ENCODE measurements at regions not wholly inside any gene's neighbourhood (a gene's known extent, or its start where the extent isn't known, plus 50 kb on each side); places are given as distances from the start of the nearest gene placed in this dataset.
A peak's percentile ranks its signal among the peaks of the same experiment; 100 is the strongest.

GRCh38 chr2:12811916-12812315 lies 95.2 kb downstream of the TRIB2 start:
- Histone ChIP-seq H3K36me3 (ENCODE audit: control insufficient read depth in 5 of 5, insufficient read depth in 5 of 5, low read length in 5 of 5) (no peaks in the 10 kb centered on the region), H3K9ac (ENCODE audit: low read length in 5 of 5) (no peak overlapping the region), H3K9me3 (ENCODE audit: control insufficient read depth in 5 of 5, low read length in 5 of 5) (no peaks in the 10 kb centered on the region), H3K27me3 (ENCODE audit: control insufficient read depth in 5 of 5, insufficient read depth in 4 of 5, low read length in 5 of 5) (no peaks in the 10 kb centered on the region), H3K27ac (ENCODE audit: low read depth, low read length) (no peak overlapping the region), H3K4me1 (ENCODE audit: control insufficient read depth in 5 of 5, insufficient read depth in 5 of 5, low read length in 5 of 5) (peaks cover 3 to 31% (median 12%) of the 10 kb centered on the region in 5 donors), H3K4me3 (ENCODE audit: low read depth in 1 of 5, low read length in 5 of 5) (no peak overlapping the region)

- Histone ChIP-seq H3K27ac (ENCODE audit: low read depth, low read length) (no peak overlapping the region), H3K36me3 (ENCODE audit: control insufficient read depth in 5 of 5, insufficient read depth in 5 of 5, low read length in 5 of 5) (no peaks in the 10 kb centered on the region), H3K9me3 (ENCODE audit: control insufficient read depth in 5 of 5, low read length in 5 of 5) (no peaks in the 10 kb centered on the region), H3K4me1 (ENCODE audit: control insufficient read depth in 5 of 5, insufficient read depth in 5 of 5, low read length in 5 of 5) (peaks cover 3 to 21% (median 7%) of the 10 kb centered on the region in 5 donors), H3K9ac (ENCODE audit: low read length in 5 of 5) (no peak overlapping the region), H3K4me3 (ENCODE audit: low read depth in 1 of 5, low read length in 5 of 5) (no peak overlapping the region), H3K27me3 (ENCODE audit: control insufficient read depth in 5 of 5, insufficient read depth in 4 of 5, low read length in 5 of 5) (no peaks in the 10 kb centered on the region)
Observed at GRCh38 chr2:12813166-12813565, 96.4 kb downstream of the TRIB2 start.

GRCh38 chr2:12816379-12817306 lies 99.9 kb downstream of the TRIB2 start:
- no peak overlapping the region for H3K9ac ChIP-seq (ENCODE audit: low read length in 5 of 5)
- no peak overlapping the region for H3K4me3 ChIP-seq (ENCODE audit: low read depth in 1 of 5, low read length in 5 of 5)
- H3K27ac ChIP-seq (ENCODE audit: low read depth, low read length), result no peak overlapping the region
- H3K36me3 ChIP-seq (ENCODE audit: control insufficient read depth in 5 of 5, insufficient read depth in 5 of 5, low read length in 5 of 5), result no peaks in the 10 kb centered on the region
- H3K9me3 ChIP-seq (ENCODE audit: control insufficient read depth in 5 of 5, low read length in 5 of 5), result no peaks in the 10 kb centered on the region
- no peaks in the 10 kb centered on the region for H3K27me3 ChIP-seq (ENCODE audit: control insufficient read depth in 5 of 5, insufficient read depth in 4 of 5, low read length in 5 of 5)
- peaks cover 9 to 20% (median 13%) of the 10 kb centered on the region in 5 donors for H3K4me1 ChIP-seq (ENCODE audit: control insufficient read depth in 5 of 5, insufficient read depth in 5 of 5, low read length in 5 of 5)

- H3K4me3 ChIP-seq (ENCODE audit: low read depth in 1 of 5, low read length in 5 of 5), result no peak overlapping the region
- peaks cover 9 to 20% (median 13%) of the 10 kb centered on the region in 5 donors for H3K4me1 ChIP-seq (ENCODE audit: control insufficient read depth in 5 of 5, insufficient read depth in 5 of 5, low read length in 5 of 5)
- H3K27me3 ChIP-seq (ENCODE audit: control insufficient read depth in 5 of 5, insufficient read depth in 4 of 5, low read length in 5 of 5), result no peaks in the 10 kb centered on the region
- no peak overlapping the region for H3K27ac ChIP-seq (ENCODE audit: low read depth, low read length)
- no peaks in the 10 kb centered on the region for H3K36me3 ChIP-seq (ENCODE audit: control insufficient read depth in 5 of 5, insufficient read depth in 5 of 5, low read length in 5 of 5)
- no peaks in the 10 kb centered on the region for H3K9me3 ChIP-seq (ENCODE audit: control insufficient read depth in 5 of 5, low read length in 5 of 5)
- no peak overlapping the region for H3K9ac ChIP-seq (ENCODE audit: low read length in 5 of 5)
Observed at GRCh38 chr2:12817870-12818269, 101.1 kb downstream of the TRIB2 start.

GRCh38 chr2:12818416-12819102 lies 101.8 kb downstream of the TRIB2 start:
- Histone ChIP-seq H3K36me3 (ENCODE audit: control insufficient read depth in 5 of 5, insufficient read depth in 5 of 5, low read length in 5 of 5) (no peaks in the 10 kb centered on the region), H3K9me3 (ENCODE audit: control insufficient read depth in 5 of 5, low read length in 5 of 5) (no peaks in the 10 kb centered on the region), H3K4me3 (ENCODE audit: low read depth in 1 of 5, low read length in 5 of 5) (no peak overlapping the region), H3K27ac (ENCODE audit: low read depth, low read length) (peak overlapping the region; percentile 74), H3K27me3 (ENCODE audit: control insufficient read depth in 5 of 5, insufficient read depth in 4 of 5, low read length in 5 of 5) (no peaks in the 10 kb centered on the region), H3K9ac (ENCODE audit: low read length in 5 of 5) (no peak overlapping the region), H3K4me1 (ENCODE audit: control insufficient read depth in 5 of 5, insufficient read depth in 5 of 5, low read length in 5 of 5) (peaks cover 9 to 21% (median 13%) of the 10 kb centered on the region in 5 donors)

GRCh38 chr2:12819103-12819475 lies 102.4 kb downstream of the TRIB2 start:
- Histone ChIP-seq H3K27ac (ENCODE audit: low read depth, low read length) (peak overlapping the region; percentile 74), H3K9ac (ENCODE audit: low read length in 5 of 5) (peak overlapping the region in 2 of 5 donors; percentile 53 to 82), H3K4me1 (ENCODE audit: control insufficient read depth in 5 of 5, insufficient read depth in 5 of 5, low read length in 5 of 5) (peaks cover 9 to 27% (median 17%) of the 10 kb centered on the region in 5 donors), H3K9me3 (ENCODE audit: control insufficient read depth in 5 of 5, low read length in 5 of 5) (no peaks in the 10 kb centered on the region), H3K4me3 (ENCODE audit: low read depth in 1 of 5, low read length in 5 of 5) (no peak overlapping the region), H3K27me3 (ENCODE audit: control insufficient read depth in 5 of 5, insufficient read depth in 4 of 5, low read length in 5 of 5) (no peaks in the 10 kb centered on the region), H3K36me3 (ENCODE audit: control insufficient read depth in 5 of 5, insufficient read depth in 5 of 5, low read length in 5 of 5) (no peaks in the 10 kb centered on the region)

- Histone ChIP-seq H3K9ac (ENCODE audit: low read length in 5 of 5) (peak overlapping the region in 3 of 5 donors; percentile 40 to 82 (median 53)), H3K4me1 (ENCODE audit: control insufficient read depth in 5 of 5, insufficient read depth in 5 of 5, low read length in 5 of 5) (peaks cover 13 to 33% (median 24%) of the 10 kb centered on the region in 5 donors), H3K9me3 (ENCODE audit: control insufficient read depth in 5 of 5, low read length in 5 of 5) (no peaks in the 10 kb centered on the region), H3K27me3 (ENCODE audit: control insufficient read depth in 5 of 5, insufficient read depth in 4 of 5, low read length in 5 of 5) (no peaks in the 10 kb centered on the region), H3K36me3 (ENCODE audit: control insufficient read depth in 5 of 5, insufficient read depth in 5 of 5, low read length in 5 of 5) (no peaks in the 10 kb centered on the region), H3K4me3 (ENCODE audit: low read depth in 1 of 5, low read length in 5 of 5) (no peak overlapping the region), H3K27ac (ENCODE audit: low read depth, low read length) (peak overlapping the region; percentile 74)
Observed at GRCh38 chr2:12819721-12820120, 103.0 kb downstream of the TRIB2 start.

GRCh38 chr2:12821656-12822055 lies 104.9 kb downstream of the TRIB2 start:
- H3K27me3 ChIP-seq (ENCODE audit: control insufficient read depth in 5 of 5, insufficient read depth in 4 of 5, low read length in 5 of 5), result no peaks in the 10 kb centered on the region
- H3K9ac ChIP-seq (ENCODE audit: low read length in 5 of 5), result no peak overlapping the region
- no peaks in the 10 kb centered on the region for H3K36me3 ChIP-seq (ENCODE audit: control insufficient read depth in 5 of 5, insufficient read depth in 5 of 5, low read length in 5 of 5)
- H3K4me1 ChIP-seq (ENCODE audit: control insufficient read depth in 5 of 5, insufficient read depth in 5 of 5, low read length in 5 of 5), result peaks cover 17 to 43% (median 29%) of the 10 kb centered on the region in 5 donors
- H3K4me3 ChIP-seq (ENCODE audit: low read depth in 1 of 5, low read length in 5 of 5), result no peak overlapping the region
- H3K9me3 ChIP-seq (ENCODE audit: control insufficient read depth in 5 of 5, low read length in 5 of 5), result no peaks in the 10 kb centered on the region
- no peak overlapping the region for H3K27ac ChIP-seq (ENCODE audit: low read depth, low read length)

- Histone ChIP-seq H3K4me1 (ENCODE audit: control insufficient read depth in 5 of 5, insufficient read depth in 5 of 5, low read length in 5 of 5) (peaks cover 11 to 30% (median 23%) of the 10 kb centered on the region in 5 donors), H3K4me3 (ENCODE audit: low read depth in 1 of 5, low read length in 5 of 5) (peak overlapping the region in 2 of 5 donors; percentile 8 to 9), H3K9ac (ENCODE audit: low read length in 5 of 5) (peak overlapping the region in 2 of 5 donors; percentile 11 to 32), H3K27ac (ENCODE audit: low read depth, low read length) (peak overlapping the region; percentile 86), H3K27me3 (ENCODE audit: control insufficient read depth in 5 of 5, insufficient read depth in 4 of 5, low read length in 5 of 5) (no peaks in the 10 kb centered on the region), H3K36me3 (ENCODE audit: control insufficient read depth in 5 of 5, insufficient read depth in 5 of 5, low read length in 5 of 5) (no peaks in the 10 kb centered on the region), H3K9me3 (ENCODE audit: control insufficient read depth in 5 of 5, low read length in 5 of 5) (no peaks in the 10 kb centered on the region)
Observed at GRCh38 chr2:12824351-12824777, 107.6 kb downstream of the TRIB2 start.
